Stimulated activated CD8-positive, alpha-beta memory T cell treated with anti-CD3 and anti-CD28 coated beads, Interleukin-4, amount 100 ng/mL, for 24 hours (primary cell): ENCODE measurements at regions not wholly inside any gene's neighbourhood (a gene's known extent, or its start where the extent isn't known, plus 50 kb on each side); places are given as distances from the start of the nearest gene placed in this dataset.
"Not testable (repeated sequence)": the region's sequence is repeated elsewhere in the genome, so short reads cannot be mapped to it uniquely, and the experiment has no call there.

Experiments
- DNase-seq: peaks from one replicate; pipeline ENCODE4 v3.0.0-alpha.2; 2020; ENCODE audit warnings: low read depth

DNA sequence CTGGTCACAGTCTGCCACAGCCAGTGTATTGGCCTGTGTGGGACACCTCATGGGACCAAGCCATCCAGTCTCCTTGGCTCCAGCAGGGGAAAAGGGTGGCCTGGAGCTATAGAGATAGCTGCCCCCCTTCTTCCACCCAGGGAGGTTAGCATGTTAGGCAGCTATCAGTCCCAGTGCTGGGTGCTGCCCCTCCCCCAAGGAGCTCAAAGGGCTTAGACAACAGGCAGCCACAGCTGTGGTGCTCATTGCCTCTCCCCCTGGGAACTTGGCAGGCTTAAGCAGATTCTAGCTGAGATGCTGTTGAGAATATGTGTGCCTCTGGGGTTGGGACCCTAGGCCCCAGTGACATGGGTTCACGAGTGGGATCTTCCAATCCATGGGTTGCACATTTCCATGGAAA lies 226.0 kb upstream of the PTGER4 start:
- DNase-seq, result no peak

DNA sequence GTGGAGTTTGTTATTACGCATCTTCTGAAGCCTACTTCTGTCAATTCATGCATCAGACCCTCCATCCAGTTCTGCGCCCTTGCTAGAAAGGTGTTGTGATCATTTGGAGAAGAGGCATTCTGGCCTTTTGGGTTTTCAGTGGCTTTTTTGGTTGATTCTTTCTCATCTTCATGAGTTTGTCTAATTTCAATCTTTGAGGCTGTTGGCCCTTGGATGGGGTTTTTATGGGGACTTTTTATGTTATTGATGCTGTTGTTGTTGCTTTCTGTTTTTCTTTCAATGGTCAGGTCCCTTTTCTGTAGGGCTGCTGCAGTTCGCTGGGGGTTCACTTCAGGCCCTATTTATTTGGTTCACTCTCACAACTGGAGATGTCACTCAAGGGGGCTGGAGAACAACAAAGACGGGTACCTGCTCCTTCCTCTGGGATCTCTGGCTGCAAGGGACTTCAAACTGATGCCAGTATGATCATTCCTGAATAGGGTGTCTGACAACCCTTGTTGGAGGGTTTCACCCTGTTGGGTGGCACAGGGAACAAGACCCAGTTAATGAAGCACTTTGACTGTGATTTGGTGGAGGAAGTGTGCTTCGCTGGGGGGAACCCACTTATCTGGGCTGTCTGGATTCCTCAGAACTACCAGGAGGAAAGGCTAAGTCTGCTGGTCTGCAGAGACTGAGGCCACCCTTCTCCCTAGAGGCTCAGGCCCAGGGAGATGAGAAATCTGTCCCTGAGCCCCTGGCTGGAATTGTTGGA lies 226.7 kb upstream of the PTGER4 start:
- no peak for DNase-seq

DNA sequence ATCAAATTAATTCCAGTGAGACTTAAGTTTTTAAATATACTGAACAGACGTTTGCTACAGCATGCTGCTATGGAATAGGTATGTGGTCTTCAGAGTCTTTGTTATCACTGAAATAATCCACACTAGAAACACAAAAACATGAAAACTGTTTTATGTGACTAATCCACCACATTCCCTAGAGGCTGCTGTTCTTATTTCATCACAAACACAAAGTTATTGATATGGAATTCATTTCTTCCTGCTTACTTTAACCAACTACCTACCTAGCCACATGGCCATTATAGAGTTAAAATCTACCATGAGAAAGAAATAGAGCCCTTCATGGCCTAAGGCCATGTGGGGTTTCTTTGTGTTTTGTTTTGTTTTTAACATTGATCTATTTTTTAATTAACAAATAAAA lies 232.3 kb upstream of the PTGER4 start:
- DNase-seq, result no peak

DNA sequence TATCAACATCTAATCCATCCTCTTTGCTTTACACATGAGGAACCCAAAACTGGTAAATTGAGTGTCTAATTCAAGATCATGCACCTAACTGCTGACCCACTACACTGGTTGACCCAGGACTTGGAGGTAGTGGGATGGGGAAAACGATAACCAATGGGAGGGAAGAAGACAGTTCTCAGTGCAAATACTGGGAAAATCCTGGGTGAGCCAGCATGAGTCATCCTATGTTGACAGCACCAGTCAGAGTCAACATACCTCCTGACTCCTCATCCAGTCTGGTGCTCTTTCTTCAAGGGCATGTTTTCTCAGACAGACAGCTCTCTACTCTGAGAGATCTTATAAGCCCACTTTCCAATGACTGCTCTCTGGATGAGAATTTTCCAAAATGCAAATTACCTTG lies 232.8 kb upstream of the PTGER4 start:
- no peak for DNase-seq

DNA sequence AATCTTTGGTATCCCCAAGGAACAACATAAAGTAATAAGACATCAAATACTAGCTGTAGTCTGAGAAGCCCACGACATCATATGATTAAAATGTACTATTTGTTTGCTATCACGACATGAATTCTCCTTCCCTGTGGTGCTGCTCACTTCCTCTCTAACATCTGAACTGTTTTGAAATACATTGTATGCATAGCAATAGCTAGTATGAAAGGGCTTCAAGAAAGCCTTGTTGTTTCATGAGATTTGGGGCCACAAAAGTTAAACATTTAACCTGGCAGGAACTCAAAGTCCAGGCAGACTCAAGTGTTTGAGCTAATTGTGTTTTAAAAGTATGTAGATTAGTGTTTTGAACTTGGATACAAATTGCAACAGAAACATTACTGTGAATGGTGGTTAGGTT lies 237.4 kb upstream of the PTGER4 start:
- DNase-seq, result no peak

DNA sequence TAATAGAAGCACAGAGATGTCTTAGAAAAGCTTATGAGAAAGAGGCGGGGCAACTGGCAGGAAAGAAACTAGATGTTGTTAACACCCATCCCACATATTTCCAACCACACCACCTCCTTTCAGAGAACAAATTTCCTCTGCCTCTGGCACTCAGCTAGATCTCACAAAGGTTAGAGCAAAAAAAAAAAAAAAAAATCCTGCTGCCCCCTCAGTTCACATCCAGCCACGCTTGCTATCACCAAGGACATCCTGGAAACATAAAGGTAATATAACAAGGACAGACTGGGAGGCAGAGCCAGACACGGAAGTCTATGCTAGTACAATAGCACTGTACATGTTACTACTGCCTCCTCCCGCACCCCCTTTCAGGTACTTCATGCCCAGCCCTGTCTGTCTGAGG lies 238.0 kb upstream of the PTGER4 start:
- peak; percentile 19 for DNase-seq

DNA sequence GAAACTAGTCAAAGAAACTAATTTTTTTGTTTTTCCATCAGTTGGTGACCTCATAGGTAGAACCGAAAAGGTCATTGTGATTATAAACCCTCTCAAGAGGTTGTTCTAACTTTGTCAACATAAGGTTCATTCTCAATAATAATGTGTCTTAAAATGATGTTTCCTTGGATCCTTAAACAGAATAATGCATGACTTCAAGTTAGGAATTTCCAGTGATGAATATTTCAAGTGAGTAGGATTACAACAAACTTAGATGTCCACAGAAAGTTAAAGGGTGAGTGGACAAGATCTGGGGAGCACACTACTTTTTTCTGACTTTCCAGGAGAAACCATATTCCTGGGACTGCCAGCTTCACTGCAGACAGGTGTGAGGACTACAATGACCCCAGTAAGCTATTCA lies 239.0 kb upstream of the PTGER4 start:
- DNase-seq, result no peak

DNA sequence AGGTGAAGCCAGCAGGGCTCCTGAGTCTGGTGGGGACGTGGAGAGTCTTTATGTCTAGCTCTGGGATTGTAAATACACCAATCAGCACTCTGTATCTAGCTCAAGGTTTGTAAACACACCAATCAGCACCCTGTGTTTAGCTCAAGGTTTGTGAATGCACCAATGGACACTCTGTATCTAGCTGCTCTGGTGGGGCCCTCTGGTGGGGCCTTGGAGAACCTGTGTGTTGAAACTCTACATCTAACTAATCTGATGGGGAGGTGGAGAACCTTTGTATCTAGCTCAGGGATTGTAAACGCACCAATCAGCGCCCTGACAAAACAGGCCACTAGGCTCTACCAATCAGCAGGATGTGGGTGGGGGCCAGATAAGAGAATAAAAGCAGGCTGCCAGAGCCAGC lies 240.6 kb upstream of the PTGER4 start:
- not testable (repeated sequence) for DNase-seq

DNA sequence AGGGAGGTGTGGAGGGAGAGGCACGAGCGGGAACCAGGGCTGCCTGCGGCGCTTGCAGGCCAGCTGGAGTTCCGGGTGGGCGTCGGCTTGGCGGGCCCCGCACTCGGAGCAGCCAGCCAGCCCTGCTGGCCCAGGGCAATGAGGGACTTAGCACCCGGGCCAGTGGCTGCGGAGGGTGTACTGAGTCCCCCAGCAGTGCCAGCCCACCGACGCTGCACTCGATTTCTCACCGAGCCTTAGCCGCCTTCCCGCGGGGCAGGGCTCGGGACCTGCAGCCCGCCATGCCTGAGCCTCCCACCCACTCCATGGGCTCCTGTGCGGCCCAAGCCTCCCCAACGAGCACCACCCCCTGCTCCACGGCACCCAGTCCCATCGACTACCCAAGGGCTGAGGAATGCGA lies 241.1 kb upstream of the PTGER4 start:
- DNase-seq, result not testable (repeated sequence)

DNA sequence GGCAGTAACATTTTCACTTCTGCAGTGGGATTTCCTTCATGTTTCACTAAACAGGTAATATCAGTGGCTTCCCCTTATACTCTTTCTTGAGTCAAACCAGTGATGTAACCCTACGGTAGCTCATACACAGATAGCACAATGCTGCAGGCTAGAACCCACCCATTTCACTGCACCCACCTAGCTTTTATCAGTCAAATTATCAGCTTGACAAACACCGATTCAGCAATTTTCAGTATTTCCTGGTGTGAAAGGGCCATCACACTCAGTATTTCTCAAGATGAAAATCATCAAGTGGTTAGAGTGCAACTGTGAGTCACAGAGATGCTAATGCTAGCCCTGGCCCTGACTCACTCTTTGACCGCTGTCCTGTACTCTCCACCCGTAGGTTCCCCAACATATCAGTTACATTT lies 242.3 kb upstream of the PTGER4 start:
- peak; percentile 22 for DNase-seq

DNA sequence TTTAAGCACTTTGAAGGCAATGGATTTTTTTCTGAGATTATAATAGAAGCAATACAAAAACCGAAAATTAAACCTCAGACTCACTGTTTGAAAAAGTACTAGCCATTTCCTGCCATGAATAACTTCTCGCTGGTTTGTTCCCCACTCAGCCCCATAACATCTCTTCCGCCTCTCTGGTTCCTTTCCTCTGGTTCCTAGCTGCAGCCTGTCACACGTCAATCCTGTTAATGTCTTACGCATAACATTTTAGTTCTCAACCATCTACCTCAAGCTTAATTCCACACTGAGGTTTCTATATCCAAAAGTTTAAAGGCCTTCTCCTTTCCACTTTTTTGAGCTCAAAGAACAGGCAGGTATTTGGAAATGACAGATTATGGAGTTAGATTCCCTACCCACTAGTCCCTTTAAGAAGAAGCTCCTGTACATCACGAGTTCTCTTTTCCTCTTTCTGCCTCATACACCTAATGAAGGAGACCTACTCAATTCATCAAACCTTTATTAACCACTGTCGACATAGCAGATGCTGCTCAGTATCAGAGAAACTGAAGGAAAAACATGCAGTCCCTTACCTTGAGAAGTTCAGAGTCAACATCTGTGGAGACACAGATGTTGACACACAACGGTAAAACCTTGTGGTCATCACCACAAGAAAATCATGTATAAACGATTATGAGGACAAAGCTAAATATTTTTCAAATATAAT lies 243.0 kb upstream of the PTGER4 start:
- no peak for DNase-seq

DNA sequence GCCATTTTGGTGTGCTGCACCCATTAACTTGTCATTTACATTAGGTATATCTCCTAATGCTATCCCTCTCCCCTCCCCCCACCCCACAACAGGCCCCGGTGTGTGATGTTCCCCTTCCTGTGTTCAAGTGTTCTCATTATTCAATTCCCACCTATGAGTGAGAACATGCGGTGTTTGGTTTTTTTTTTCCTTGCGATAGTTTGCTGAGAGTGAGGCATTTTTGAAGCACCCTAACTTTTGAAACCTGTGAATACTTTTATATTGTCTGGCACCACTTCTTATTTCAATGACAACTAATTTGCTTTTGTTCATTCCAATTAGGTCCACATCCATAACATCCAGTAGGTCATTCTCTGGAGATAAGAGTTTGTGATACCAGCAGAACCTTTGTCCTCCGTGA lies 244.0 kb upstream of the PTGER4 start:
- not testable (repeated sequence) for DNase-seq

DNA sequence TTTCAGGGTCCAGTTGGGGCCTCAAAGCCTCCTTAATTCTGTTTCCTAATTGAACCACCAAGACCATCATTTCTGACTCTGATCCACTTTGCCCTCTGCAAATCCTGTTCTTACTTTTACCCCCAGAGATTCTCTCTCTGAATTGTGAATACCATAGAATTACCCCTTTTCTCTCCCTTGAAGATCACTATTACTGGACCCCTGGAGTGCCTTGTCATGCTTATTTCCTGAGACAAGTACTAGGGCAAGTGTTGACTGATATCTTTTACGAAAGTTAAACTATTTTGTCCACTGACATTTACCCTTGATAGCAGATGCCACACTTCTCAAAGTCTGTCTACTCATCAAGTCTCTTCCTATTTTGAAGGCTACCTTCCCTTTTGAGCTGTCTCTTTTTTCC lies 246.9 kb upstream of the PTGER4 start:
- no peak for DNase-seq

DNA sequence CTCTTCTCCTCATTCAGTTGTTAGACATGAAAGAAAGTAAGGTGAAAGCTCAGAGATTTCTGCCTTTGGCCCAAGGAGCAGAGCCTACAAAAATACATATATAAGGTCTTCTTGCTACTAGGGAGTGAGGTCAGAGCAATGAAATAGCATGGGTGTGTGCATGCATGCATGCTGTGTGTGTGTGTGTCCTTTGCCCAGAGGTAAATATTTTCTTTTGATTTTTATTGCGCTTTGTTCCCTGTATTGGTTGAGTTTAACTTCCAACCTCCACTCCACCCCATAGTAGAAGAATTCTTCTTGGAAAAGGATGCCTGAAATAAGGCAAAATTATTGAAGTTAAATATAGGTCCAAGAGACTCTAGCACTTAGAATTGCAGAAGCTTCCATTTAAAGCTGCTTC lies 248.0 kb upstream of the PTGER4 start:
- DNase-seq, result no peak

DNA sequence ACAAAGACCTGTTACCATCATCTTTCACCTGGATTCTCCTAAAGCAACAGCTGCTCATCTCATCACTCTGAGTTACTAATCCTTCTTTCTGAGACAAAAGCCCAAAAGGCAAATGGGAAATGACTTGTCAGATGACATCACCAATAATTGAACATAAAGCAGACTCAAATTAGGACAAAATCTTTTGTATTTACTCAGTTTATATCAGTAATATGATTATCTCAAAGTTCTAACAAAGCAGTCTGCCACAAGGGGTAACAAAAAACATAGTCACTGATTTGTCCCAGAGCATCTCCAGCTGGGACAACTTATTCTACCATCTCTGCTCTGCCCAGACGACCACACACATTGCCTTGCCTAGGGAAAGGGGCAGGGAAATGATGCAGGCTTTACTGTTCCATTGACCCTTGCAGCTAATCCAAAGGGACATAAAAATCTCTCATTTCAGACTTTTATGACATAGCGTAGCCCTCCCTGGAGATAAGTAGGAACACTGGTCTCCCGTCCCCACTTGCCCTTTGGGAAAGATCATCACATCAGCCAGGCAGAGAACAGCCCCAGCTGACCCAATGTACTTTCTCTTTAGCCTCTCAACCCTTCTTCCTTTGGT lies 249.5 kb upstream of the PTGER4 start:
- DNase-seq, result no peak

DNA sequence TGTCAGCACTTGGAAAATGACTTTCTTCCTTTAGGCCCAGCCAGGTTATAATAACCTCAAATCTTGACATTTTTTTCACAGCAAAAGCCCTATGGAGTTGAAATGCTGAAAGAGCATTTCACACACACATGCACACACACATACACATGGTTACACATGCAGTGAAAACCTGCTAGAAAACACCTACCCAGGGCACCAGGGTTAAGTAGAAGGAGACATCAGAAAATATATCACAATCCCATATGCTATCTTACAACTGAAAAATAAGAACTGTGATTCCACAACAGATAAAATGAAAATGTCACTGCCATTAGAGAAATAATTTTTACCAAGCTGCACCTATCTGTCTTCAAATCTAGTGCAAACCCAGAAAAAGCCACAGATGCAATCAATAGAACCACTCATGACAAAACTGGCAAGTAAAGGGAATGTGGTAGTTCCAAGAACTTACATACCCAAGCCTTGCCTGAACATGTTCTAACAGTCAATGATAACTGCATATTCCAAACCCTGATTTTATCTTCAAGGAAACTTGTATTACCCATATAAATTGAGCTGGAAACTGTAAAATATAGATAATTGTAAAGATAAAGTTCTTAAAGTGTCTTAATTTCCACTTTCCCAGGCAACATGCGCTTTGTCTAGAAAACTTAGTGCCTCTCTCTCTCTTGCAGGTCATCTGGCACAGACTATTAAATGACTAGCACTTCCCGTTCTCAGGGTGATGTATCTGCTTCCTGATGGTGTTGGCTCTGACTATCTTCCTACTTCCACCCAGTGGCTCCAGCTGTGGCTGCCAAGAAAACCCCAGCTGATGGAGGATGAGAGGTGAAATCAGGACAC lies 250.2 kb upstream of the PTGER4 start:
- DNase-seq, result no peak

DNA sequence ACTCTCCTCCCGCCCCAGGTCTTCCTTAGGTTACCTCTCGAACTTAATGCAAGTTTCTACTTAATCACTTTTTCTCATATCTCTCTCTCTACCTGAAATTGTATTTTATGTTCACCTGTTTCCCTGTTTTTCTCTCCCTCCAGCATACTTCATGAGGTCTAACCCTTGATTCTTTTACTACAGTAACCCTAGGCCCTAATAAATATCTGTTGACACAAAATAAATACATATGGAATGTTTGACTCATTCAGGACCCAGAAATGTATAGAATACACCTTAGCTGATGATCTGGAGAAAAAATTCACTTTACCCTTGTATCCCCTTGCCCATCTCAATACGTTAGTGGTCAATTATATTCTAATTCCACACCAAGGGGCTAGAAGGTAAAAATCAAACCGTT lies 250.9 kb upstream of the PTGER4 start:
- DNase-seq, result no peak

DNA sequence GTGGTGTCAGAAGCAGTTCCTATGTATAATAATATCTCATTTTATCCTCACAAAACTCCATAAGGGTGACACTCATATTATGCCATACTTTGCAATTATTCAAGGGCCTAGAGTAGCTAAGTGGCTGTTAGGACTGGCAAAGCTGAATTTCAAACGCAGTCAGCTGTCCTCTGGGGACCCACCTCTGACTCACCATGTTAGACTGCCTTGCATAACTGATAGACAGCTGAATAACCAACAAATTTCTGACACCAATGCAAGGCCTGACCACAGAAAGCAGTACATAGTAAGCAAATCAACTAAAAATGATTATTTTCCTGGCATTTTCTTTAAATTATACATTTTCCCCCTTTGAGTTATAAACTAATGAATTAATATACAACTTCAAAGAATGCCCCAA lies 251.6 kb upstream of the PTGER4 start:
- DNase-seq, result no peak

DNA sequence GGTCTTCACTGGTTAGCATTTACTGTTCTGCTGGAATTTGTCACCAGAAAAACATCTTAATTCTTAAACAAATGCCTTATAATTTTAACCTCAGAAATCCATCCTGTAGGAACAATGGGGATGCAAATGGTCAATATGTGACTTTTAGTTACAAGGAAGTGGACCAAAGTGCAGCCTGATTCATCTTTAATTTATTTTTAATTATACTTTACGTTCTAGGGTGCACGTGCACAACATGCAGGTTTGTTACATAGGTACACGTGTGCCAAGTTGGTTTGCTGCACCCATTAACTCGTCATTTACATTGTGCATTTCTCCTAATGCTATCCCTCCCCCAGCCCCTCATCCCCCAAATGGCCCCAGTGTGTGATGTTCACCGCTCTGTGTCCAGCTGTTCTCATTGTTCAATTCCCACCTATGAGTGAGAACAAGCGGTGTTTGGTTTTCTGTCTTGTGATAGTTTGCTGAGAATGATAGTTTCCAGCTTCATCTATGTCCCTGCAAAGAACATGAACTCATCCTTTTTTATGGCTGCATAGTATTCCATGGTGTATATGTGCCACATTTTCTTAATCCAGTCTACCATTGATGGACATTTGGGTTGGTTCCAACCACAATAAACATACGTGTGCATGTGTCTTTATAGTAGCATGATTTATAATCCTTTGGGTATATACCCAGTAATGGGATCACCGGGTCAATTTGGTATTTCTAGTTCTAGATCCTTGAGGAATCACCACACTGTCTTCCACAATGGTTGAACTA lies 262.5 kb upstream of the PTGER4 start:
- not testable (repeated sequence) for DNase-seq

DNA sequence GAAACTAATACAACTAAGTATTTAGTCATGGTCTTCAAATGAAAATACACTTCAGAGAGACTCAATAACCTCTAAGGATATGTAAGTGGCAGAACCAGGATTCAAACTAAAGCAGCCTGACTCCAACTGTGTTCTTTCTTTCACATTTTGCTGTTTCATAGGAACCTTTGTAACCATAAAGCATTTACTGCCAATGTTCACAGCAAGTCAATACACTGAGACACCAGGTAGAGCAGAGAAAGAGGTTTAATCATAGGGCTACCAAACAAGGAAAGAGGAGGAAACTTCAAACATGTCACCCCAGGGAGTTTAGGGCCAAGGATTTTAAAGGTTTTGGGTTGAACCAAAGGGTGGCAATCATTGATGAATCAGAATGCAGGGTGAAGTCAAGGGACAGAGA lies 263.1 kb upstream of the PTGER4 start:
- no peak for DNase-seq

DNA sequence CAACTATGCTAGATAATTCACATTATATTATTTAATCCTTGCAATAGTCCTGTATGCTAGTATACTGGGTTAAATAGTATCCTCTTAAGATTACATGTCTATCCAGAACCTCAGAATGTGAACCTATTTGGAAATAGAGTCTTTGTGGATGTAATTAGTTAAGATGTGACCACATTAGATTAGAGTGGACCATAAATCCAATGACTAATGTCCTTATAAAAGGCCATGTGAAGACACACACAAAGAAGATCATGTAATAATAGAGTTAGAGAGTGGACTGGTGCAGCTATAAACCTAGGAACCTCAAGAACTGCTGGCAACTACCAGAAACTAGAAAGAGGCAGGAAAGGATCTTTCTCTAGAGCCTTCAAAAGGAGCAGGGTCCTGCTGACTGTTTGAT lies 263.6 kb upstream of the PTGER4 start:
- no peak for DNase-seq

DNA sequence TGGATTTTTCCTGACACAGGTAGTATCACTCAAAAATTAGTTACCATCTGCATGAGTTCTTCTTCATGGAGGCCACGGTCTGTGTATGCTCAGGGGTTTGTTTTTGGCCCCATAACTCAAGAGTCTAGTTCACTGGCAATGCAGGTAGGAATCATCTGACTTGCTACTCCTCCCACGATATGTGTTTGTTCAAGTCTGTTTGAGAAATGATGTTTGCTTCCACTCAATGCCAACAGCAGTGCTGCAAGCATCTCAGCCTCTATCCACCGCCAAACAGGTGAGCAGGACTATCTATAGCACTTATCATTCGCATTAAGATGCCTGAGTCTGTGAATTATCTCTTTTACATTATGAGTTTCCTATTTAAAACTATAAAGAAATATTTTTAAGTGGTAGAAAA lies 264.8 kb upstream of the PTGER4 start:
- no peak for DNase-seq
